Renal cortical epithelial cell (primary cell): ENCODE measurements at regions not wholly inside any gene's neighbourhood (a gene's known extent, or its start where the extent isn't known, plus 50 kb on each side); places are given as distances from the start of the nearest gene placed in this dataset.
A peak's percentile ranks its signal among the peaks of the same experiment; 100 is the strongest.

Experiments used
- DNase-seq: peaks from one replicate; pipeline ENCODE4 v3.0.0-alpha.2; 2011; ENCODE audit warnings: low read depth

DNA sequence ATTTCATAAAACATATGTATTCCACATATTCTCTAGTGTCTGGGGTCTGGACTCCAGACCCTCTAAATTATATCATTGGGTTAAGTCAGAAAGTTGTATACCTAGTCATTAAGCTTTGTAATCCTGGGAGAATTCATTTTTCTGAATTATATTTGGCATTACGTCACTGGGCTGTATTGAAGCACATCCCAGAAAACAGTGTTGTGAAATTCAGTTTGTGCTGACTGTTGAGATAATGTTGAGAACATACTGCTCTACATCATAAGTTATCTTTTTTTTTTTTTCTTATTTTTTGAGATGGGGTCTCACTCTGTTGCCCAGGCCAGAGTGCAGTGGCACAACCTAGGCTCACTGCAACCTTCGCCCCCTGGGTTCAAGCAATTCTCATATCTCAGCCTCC lies 153.1 kb upstream of the STT3B start:
- no peak for DNase-seq

DNA sequence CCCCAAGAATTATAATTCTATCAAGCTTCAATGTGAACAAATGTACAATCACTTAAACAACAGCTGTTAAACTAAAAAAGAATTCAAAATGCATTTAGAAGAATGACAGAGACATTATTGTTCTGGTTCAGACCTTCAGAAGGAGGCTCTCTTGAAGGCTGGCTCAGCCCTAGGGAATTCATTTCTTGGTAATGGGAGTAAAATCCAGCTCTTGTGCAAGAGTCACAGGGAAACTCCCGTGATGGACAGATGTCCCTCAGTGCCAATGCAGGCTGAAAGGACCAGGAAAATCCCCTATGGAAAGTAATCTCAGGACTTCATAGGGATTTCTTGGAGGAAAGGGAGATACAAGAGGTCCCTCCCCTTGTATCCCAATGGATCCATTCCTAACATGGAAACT lies 149.9 kb upstream of the STT3B start:
- no peak for DNase-seq

DNA sequence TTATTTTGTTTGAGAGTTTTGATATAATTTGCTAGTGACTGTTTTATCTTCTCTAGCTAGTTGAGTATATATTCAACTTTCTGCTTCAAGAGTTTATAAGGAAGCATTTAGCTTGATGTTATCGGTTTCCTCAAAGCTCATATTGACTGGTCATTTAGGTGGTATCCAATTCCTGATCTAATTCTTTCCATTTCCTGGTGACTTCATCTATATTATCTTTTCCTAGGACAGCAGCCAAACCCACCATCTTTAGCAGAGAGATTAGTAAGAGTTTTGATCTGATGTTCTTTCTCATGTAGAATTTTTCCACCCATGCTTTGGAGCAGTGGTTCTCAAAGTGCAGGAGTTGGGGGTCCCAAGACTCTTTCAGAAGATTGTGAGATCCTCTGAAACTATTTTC lies 148.6 kb upstream of the STT3B start:
- DNase-seq: no peak

DNA sequence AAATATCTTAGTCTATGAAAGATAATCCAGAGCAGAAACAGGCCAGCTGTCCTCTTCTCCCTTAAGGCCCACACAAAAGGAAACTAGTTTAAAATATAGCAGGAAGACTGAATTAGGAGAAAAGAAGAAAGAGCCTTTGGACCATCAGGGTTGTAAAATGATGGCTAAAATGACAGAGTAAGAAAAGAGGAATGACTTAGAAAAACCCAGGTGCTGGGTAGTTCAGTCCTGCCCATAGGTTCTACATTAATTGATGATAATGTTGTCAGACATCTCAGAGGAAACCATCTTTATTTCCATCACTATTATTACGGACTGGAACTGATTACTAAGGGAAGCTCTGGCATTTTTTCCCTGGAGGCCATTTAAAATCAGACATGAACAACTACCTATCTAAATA lies 142.8 kb upstream of the STT3B start:
- no peak for DNase-seq

DNA sequence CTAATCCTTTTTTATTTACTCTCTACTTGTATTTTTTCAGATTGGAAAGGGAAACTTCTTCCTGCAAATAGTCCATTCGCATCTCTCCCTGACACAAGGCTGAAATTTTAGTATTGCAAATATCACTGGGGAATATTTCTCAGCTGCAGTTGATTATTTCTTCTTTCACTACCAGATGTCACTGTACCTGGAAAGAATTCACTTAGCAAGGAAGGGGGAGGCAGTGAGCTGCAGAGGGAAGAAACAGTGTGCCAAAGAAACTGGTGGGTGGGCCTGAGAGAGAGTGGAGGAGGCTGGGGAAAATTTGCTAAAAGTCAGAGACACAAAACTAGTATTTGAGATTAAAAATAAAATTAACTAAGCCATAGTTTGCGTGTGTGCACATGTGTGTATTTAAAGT lies 142.3 kb upstream of the STT3B start:
- no peak for DNase-seq

DNA sequence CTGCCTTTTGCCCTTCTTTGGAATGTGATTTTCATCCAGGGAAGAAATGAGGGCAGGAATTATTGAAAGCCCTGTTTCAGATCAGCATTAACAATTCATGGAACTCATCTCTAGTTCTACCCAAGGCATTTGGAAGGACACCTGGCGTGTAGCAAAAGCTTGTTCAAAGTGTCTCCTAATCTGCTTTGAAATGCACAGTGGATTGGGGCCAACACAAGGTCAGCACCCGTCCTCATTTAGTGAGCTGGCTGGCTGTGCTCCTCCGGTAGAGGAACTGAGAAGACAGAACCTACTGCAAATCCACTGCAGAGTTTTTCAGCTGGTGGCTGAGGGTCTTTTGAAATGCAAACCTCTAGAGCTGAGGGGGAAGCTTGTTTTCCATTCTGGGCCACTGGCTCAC lies 141.6 kb upstream of the STT3B start:
- DNase-seq: no peak

DNA sequence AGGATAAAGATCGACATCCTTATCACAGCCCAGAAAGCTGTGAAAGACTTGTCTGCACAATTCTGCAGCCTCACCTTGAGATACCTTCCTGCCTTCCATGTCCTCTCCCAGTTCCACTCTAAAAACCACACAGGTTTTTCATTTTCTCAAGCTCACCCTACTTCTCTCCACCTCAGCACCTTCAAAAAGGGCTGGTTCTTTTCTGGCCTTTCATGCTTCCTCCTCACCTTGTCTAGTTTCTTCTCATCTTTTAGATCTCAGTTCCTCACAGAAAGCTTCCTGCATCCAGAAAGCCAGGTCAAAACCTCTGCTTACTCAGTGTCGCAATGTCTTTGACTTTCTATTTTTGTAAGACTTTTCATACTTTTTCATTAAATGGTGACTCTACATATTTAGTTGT lies 140.2 kb upstream of the STT3B start:
- no peak for DNase-seq

DNA sequence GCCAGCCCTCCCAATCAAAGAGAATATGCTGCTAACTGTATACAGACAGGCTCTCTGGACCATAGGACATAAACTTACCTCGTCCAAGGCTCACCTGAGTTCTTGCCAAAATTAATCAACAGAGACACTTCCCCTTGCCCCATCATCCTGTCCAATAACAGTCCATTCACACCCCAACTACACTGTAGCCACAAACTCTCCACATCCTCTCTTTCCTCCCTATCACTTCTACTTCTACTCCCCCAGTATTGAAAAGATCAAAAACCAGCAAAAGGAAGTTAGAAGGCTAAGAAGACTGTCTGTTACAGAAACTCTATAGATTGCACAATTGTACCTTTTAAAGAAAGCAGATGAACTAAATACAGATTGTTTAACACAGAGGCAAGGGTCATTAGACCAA lies 133.5 kb upstream of the STT3B start:
- DNase-seq: no peak

DNA sequence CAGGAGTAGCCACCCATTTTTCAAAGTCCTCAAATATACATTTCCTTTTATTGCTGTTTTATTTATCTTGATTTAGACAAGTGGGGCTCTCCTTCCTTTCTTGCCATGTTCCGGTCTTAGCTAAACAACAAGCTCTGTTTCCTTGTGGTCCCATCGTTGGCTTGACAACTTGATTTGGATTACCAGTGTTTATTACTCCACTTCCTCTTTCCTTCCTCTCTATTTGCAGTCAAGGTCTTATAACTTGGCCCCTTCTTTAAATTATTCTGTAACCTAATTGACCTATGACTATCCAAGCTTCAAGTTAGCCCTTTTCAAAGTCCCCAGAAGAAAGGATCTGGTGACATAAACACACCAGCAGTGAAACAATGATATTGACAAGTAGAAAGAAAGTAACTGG lies 130.6 kb upstream of the STT3B start:
- DNase-seq: no peak

DNA sequence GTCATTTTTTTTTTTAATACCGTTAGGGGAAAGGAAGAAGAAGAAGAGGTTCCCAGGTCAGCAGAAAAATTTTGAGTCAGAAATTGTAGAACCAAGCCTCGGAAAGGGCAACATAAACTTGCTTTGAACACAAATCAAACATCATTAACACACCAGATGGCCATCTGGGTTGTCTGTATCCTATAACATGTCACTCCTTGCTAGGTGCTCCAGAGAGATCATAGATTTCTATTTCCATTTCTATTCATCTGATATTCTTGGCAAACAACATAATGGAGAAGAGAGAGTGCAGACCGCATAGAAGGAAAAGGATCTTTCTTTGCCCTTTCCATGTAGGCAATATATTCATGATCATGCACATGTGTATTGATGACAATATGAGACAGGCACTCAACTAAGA lies 129.5 kb upstream of the STT3B start:
- no peak for DNase-seq

DNA sequence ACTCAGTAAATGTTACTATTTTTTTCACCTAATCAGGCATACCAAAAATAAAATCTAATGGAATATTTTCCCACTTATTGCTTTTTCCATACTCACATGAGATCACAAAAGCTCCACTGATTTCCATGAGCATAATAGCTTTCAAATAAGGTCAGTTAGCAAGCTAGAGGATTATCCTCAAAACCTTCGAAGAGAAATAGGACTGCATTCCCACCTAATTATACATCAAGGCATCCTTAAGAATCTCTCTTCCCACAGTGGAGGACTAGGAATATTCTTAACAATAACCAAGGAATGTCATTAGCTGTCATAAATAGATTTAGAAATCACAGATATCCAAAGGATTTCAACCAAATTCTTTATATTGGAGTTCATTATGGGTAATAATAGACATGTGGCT lies 127.9 kb upstream of the STT3B start:
- DNase-seq: no peak

DNA sequence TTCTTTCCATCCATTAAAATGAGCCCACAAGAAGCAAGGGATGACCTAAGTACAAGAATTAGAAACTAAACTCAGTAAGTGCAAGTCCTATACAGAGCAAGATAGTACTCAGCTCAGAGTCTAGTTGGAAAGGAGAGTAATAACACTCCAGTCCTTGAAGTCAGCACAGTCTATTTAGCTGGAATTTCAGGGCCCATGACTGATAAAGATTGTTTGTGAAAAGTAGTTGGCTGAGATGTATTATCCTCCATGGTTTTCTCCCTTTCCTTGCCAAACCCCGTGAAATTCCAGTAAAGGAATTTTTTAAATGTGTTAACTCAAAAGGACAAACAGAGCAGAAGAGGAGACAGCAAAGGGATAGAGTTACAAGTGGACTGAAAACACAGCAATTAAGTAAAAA lies 127.2 kb upstream of the STT3B start:
- no peak for DNase-seq

DNA sequence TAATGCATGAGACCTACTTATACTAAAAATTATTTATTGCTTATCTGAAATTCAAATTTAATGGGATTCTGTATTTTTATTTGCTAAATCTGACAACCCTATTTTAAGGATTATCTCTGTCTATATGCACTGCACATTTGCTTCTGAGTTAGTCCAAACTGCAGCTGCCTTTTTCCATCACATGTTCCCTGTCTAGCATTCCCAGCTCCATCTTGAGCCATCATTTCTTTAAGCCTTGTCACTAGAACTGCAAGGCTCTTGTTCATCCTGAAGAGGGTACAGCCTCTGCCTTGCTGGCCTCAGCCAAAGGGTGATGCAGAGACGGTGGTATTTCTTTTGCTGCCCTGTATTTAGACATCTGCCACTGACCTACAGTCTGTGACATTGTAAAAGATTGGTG lies 125.8 kb upstream of the STT3B start:
- DNase-seq: no peak

DNA sequence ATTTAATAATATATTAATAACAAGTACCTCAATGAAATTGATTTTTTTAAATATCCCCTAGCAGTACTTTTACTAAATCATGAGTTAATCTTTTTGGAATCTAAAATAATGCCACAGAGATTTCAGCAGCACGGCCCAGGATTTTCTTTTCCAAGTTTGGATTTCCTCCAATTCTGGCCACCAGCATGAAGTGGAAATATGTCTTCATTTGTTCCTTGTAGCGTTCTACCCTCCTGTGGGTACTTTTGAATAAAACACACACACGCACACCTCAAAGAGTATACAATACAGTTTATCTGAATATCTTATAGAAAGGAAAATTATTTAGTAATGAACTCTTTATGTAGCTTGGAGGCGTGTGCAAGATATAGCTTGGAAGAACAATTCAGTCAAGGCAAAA lies 125.1 kb upstream of the STT3B start:
- no peak for DNase-seq

DNA sequence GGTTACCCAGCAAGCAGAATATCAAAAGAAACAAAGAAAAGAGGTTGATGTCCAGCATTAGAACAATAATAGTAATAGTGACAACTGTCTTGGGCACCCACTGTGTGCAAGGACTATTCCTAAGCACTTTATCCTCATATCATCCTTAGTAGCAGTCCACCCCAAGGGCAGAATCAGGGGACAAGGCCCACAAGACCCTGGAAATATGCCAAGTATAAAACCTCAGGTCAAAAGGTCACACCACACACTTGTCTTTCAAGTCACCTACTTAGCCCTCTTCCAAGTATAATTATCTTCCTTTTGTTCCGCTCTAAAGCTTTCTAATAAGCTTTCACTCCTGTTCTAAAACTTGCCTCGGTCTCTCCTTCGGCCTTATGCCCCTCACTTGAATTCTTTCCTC lies 124.0 kb upstream of the STT3B start:
- no peak for DNase-seq

DNA sequence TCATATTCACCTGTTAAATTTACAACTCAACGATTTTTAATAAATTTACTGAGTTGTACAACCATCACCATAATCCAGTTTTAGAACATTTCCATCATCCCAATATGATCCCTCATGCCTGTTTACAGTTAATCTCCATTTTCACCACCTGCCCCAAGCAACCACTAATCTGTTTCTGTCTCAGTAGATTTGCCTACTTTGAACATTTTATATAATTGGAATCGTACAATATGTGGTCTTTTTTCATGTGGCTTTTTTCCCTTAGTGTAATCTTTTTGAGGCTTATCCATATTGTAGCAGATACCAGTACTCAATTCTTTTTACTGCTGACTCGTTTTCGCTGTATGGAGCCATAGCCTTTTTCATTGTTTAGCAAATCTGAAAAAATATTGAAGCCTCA lies 123.3 kb upstream of the STT3B start:
- DNase-seq: no peak

DNA sequence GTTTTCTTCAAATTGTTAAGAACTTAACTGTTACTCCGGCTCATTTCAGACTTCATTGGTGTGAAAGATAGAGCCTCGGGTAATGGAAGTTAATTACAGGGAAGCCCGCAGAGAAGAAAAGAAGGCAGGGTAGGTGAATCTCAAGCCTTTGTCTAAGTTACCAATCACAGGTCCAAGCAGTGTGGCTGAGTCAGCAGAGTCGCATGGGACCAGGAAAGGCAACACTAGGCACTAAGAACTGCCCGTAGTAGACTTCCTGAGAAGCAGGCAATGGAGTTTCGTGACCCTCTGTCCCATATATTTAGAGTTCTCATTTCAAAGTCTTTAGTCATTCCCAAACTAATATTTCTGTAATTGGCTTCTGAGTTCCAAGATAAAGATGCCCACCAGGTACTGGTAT lies 122.9 kb upstream of the STT3B start:
- no peak for DNase-seq

DNA sequence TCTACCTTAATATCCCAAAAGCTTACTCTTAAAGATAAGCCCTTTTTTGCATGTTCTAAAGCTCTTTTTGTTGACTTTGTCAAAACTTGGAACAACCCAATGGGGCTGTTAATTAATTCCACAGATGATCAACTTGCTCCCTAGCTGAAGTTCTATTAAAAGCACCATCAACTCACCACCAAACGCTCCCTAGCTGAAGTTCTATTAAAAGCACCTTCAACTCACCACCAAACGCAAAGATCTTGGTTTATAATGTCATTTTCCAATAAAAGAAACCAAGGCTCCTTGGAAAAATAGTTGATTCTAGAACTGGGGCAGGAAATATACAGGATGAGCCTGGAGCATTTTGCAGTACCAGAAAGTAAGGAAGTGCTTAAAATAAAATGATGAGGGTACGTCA lies 122.3 kb upstream of the STT3B start:
- no peak for DNase-seq

DNA sequence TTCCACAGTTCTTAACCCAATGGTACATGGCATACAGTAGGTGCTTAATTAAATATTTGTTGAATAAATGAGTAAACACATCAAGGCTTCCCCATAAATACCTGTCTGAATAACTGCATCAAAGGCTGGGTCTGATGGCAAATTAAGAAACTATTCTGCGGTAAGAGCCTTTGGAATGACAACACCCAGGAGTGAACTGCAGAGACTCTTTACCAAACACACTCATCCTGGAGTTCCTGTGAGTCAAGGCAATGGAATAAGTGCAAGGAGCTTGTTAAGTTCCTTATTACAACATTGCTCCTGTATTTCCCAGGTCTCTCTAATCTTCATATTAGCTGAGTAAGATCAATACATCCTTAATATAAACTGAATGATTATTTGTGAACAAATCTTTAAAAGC lies 119.9 kb upstream of the STT3B start:
- no peak for DNase-seq

DNA sequence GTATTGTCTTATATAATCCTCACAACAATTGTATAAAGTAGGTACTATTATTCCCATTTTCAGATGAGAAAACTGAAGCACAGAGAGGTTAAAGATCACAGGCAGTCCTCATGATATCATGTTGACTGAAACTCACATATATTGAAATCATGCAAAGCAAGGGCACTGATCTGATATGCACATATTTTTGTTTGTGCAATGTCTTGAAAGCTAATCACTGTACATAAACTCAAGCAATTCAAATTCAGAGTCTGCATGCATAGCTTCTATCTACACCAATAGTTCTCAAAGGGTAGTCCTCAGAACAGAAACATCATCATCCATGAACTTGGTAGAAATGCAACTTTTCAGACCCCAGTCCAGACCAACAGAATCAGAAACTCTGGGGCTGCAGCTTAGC lies 119.2 kb upstream of the STT3B start:
- no peak for DNase-seq

DNA sequence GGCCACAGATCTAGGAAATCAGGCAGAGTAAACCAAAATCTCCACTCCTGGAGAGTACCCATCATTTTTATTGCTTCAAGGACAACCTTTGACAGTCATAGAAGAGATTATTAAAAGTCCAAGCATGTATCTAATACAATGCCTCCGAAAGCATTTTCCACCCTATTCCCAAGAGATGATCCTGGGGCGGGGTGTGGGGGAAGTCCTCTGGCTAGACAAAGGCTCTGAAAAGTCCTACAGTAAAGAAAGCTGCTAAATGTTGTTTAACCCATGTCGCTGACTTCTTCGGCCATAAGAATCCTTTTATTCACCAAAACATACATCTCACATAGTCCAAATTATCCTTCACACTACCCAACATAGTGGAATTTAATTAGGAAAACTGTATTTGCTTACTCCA lies 115.7 kb upstream of the STT3B start:
- DNase-seq: no peak

DNA sequence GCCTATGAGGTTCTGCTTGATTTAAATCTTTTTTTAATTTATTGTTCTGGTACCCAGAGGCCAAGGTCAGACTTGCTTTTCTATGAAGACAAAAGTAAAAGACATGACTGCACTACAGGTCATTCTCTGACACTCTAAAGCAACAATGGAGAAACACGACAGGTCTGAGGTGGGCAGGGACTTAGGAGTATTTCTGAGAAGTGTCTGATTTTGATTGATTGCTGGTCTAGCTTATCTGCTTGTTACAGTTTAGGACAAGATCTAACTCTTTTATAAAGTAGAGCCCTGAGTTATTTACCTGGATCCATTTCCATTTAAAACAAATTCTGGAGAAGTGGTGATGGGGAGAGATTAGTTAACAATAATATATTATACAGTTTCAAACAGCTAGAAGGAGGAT lies 115.2 kb upstream of the STT3B start:
- no peak for DNase-seq

DNA sequence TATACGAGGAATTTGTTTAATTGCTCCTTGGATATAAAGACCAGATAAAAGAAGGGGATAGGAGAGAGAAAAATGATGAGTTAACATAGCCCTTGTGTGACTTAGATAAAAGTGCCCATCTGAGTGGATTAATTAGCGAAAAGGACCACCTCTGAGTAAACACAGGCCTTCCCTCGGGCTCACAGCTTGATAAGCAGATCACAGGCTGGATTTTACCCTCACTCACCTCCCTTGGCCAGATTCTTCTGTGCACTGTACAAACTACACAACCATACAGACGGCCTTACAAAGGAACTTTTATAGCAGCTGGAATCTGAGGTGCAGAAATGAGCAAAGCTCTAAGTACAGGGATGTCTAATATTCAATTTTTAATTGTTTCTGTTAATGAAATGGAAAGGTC lies 112.4 kb upstream of the STT3B start:
- no peak for DNase-seq

DNA sequence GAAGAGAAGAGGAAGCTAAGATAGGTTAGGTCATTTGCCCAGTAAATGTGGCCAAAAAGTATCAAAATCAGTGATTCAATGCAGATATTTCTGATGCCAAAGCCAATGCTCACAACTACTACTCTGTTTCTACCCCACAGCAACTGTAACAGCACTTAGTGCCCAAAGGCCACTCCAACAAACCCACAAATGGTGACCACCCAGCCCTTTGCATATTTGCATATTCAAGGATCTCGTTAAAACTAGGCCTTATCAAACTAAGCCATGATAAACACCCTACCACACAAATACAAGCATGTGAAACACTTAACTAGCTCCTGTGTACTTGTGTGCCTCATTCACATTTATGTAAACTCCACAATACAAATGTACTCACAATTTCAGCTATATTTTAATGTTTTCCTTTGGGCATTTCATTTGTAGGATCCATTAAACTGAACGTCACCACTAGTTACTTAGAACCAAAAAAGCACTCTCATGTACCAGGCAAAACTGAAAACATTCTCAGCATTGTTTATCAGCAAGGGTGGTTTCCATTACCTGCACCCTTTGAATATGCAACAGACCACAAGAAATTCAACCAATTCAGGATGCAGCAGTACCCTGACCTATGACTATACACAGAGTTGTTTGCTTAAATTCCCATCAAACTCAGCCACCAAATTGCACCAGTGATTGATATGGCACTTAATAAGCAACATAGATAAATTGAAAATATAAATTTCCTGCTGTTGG lies 111.2 kb upstream of the STT3B start:
- peak; percentile 69 for DNase-seq

DNA sequence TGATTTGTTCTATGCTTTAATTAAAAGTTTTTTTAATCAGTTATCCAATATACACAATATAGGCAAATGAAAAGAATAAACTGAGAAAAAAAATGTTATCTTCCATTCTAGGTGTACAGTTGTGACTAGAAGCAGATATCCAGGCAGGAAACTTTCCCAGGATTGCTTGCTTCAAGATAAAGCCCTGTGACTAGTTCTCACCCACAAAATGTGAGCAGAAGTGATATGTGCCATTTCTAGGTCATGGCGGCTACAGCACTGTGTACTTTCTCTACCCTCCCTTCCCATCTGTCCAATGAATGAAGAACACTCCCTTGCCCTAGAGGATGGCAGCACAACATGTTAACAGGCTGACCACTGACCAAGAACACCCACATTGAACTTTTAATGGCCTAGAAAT lies 110.5 kb upstream of the STT3B start:
- no peak for DNase-seq
